H1 (cell line): ENCODE measurements at regions not wholly inside any gene's neighbourhood (a gene's known extent, or its start where the extent isn't known, plus 50 kb on each side); places are given as distances from the start of the nearest gene placed in this dataset.

Experiments used
- CTCF ChIA-PET: fragments of 300-600 bp; sonication (Branson Sonifier 250); formaldehyde crosslinking; loops from one replicate; lab custom pipeline; 2021; ENCODE audit not compliant: partially characterized antibody; lab: Charles Lee
- POLR2A ChIA-PET: fragments of 300-600 bp; sonication (Branson Sonifier 250); formaldehyde crosslinking; loops from one replicate; lab custom pipeline; 2021; ENCODE audit warnings: inconsistent platforms; ENCODE audit not compliant: partially characterized antibody; lab: Charles Lee
- DNase-seq, 2 experiments: peaks; one replicate each; pipeline versions ENCODE4 v3.0.0 to v3.0.0-alpha.2; 2010 to 2022; ENCODE audit warnings: low spot score in 2 of 2, low read depth in 1 of 2, mixed read lengths in 1 of 2
- FAIRE-seq: peaks from 2 replicates; lab custom pipeline; 2011; peaks lifted over from hg19 to GRCh38; lab: Jason Lieb, UNC
- H2AFZ ChIP-seq: 2 replicates; pipeline ENCODE4 v1.8.1; 2012; ENCODE audit warnings: low read length, inconsistent platforms
- H2AK5ac ChIP-seq: 2 replicates; pipeline ENCODE4 v1.6.1; 2013; ENCODE audit warnings: low read depth, low read length
- H2BK120ac ChIP-seq: replicated peaks from 2 replicates; pipeline ENCODE3; 2013; ENCODE audit warnings: low read depth, low read length, inconsistent platforms
- H2BK12ac ChIP-seq: 2 replicates; pipeline ENCODE4 v1.6.1; 2013; ENCODE audit warnings: low read depth, low read length
- H2BK15ac ChIP-seq: 2 replicates; pipeline ENCODE4 v1.6.1; 2013; ENCODE audit warnings: low read length
- H2BK20ac ChIP-seq: 2 replicates; pipeline ENCODE4 v1.6.1; 2013; ENCODE audit warnings: low read length
- H2BK5ac ChIP-seq: 2 replicates; pipeline ENCODE4 v1.6.1; 2013; ENCODE audit warnings: low read depth, low read length
- H3K14ac ChIP-seq: 2 replicates; pipeline ENCODE4 v1.6.1; 2013; ENCODE audit warnings: inconsistent platforms; ENCODE audit not compliant: insufficient read length
- H3K18ac ChIP-seq: 2 replicates; pipeline ENCODE4 v1.6.1; 2013; ENCODE audit warnings: low read length; ENCODE audit errors: extremely low read depth
- H3K23ac ChIP-seq: 2 replicates; pipeline ENCODE4 v1.6.1; 2013; ENCODE audit warnings: inconsistent platforms; ENCODE audit not compliant: insufficient read length
- H3K23me2 ChIP-seq: 2 replicates; pipeline ENCODE4 v1.6.1; 2013; ENCODE audit warnings: low read depth, low read length
- H3K27ac ChIP-seq: 2 replicates; pipeline ENCODE4 v1.6.1; 2011; ENCODE audit warnings: low read depth, low read length, inconsistent platforms
- H3K27me3 ChIP-seq, 4 experiments: replicated peaks in 1 of 4; 1 replicate in 1 of 4; 2 replicates in 3 of 4; pipeline versions ENCODE4 v1.6.1 to v1.8.1; 2011 to 2013; ENCODE audit warnings: low read length in 3 of 4, mild to moderate bottlenecking in 3 of 4, inconsistent platforms in 2 of 4, mixed read lengths in 2 of 4, moderate library complexity in 1 of 4; ENCODE audit not compliant: control insufficient read depth in 3 of 4, insufficient read depth in 3 of 4; ENCODE audit errors: extremely low read depth in 1 of 4
- H3K36me3 ChIP-seq, 4 experiments: 2 replicates each; pipeline versions ENCODE4 v1.6.1 to v1.8.1; 2011 to 2013; ENCODE audit warnings: mild to moderate bottlenecking in 4 of 4, low read length in 3 of 4, moderate library complexity in 2 of 4, control low read depth in 1 of 4, inconsistent platforms in 1 of 4; ENCODE audit not compliant: insufficient read depth in 4 of 4, control insufficient read depth in 2 of 4
- H3K4ac ChIP-seq: replicated peaks from 2 replicates; pipeline ENCODE3; 2013; ENCODE audit warnings: low read length, low read depth, mixed read lengths, inconsistent platforms; ENCODE audit not compliant: insufficient read length
- H3K4me1 ChIP-seq, 4 experiments: replicated peaks in 1 of 4; 1 replicate in 1 of 4; 2 replicates in 3 of 4; pipeline versions ENCODE4 v1.6.1 to v1.8.1; 2011 to 2013; ENCODE audit warnings: low read length in 3 of 4, inconsistent platforms in 2 of 4, mixed read lengths in 1 of 4; ENCODE audit not compliant: insufficient read depth in 4 of 4, control insufficient read depth in 3 of 4
- H3K4me2 ChIP-seq, 2 experiments: 2 replicates each; pipeline versions ENCODE4 v1.6.1 to v1.8.1; 2011 to 2013; ENCODE audit warnings: low read depth in 2 of 2, low read length in 2 of 2, control low read depth in 1 of 2, inconsistent platforms in 1 of 2, mild to moderate bottlenecking in 1 of 2; ENCODE audit not compliant: insufficient read depth in 1 of 2
- H3K4me3 ChIP-seq, 4 experiments: fragments of 200-600, 300-600 bp in 1 of 4; sonication (generic), shearing (Covaris generic), sonication (Bioruptor Twin) in 1 of 4; 2 replicates each; pipeline versions ENCODE4 v1.5.1 to v1.8.1; 2011 to 2016; ENCODE audit warnings: low read length in 4 of 4, low read depth in 3 of 4, control low read depth in 2 of 4, inconsistent platforms in 2 of 4, mild to moderate bottlenecking in 2 of 4, mixed read lengths in 1 of 4, moderate library complexity in 1 of 4; ENCODE audit not compliant: insufficient read depth in 2 of 4; ENCODE audit errors: extremely low read depth in 1 of 4
- H3K56ac ChIP-seq: replicated peaks from 2 replicates; pipeline ENCODE3; 2013; ENCODE audit warnings: low read depth, mild to moderate bottlenecking, mixed read lengths, low read length, inconsistent platforms; ENCODE audit not compliant: insufficient read length
- H3K79me1 ChIP-seq: 2 replicates; pipeline ENCODE4 v1.6.1; 2013; ENCODE audit warnings: low read depth, low read length, control low read depth
- H3K79me2 ChIP-seq, 2 experiments: 2 replicates each; pipeline versions ENCODE4 v1.6.1 to v1.8.1; 2012 to 2013; ENCODE audit warnings: low read length in 2 of 2, mild to moderate bottlenecking in 2 of 2, inconsistent platforms in 1 of 2; ENCODE audit not compliant: insufficient read depth in 2 of 2, control insufficient read depth in 1 of 2
- H3K9ac ChIP-seq, 4 experiments: replicated peaks in 1 of 4; 1 replicate in 1 of 4; 2 replicates in 3 of 4; pipeline versions ENCODE4 v1.6.1 to v1.8.1; 2011 to 2013; ENCODE audit warnings: low read depth in 3 of 4, low read length in 3 of 4, control low read depth in 2 of 4, mild to moderate bottlenecking in 2 of 4, moderate library complexity in 2 of 4, inconsistent platforms in 1 of 4; ENCODE audit errors: extremely low read depth in 1 of 4
- H3K9me3 ChIP-seq, 2 experiments: 2 replicates each; pipeline versions ENCODE4 v1.6.1 to v1.8.1; 2012 to 2013; ENCODE audit warnings: mild to moderate bottlenecking in 2 of 2, moderate library complexity in 2 of 2, control low read depth in 1 of 2, inconsistent platforms in 1 of 2, low read depth in 1 of 2, low read length in 1 of 2, mixed read lengths in 1 of 2; ENCODE audit not compliant: insufficient read depth in 2 of 2
- H4K20me1 ChIP-seq, 2 experiments: replicated peaks in 1 of 2; 2 replicates each; pipeline versions ENCODE3 to v1.8.1; 2011 to 2013; ENCODE audit warnings: inconsistent platforms in 2 of 2, low read length in 2 of 2, mild to moderate bottlenecking in 1 of 2; ENCODE audit not compliant: insufficient read depth in 2 of 2, control insufficient read depth in 1 of 2
- H4K5ac ChIP-seq: 2 replicates; pipeline ENCODE4 v1.6.1; 2013; ENCODE audit warnings: low read length, low read depth, mixed read lengths, inconsistent platforms; ENCODE audit not compliant: insufficient read length
- H4K8ac ChIP-seq: 2 replicates; pipeline ENCODE4 v1.8.0; 2013; ENCODE audit warnings: mild to moderate bottlenecking, moderate library complexity, low read length, inconsistent platforms; ENCODE audit not compliant: insufficient read depth; ENCODE audit errors: extremely low read depth
- H4K91ac ChIP-seq: replicated peaks from 2 replicates; pipeline ENCODE3; 2013; ENCODE audit warnings: low read length, mixed read lengths, inconsistent platforms; ENCODE audit not compliant: insufficient read length
- CBX5 ChIP-seq: fragments of 300-800, 300-1000 bp; sonication (generic); IDR thresholded peaks from 2 replicates; pipeline ENCODE4 v1.7.1; 2016; ENCODE audit warnings: antibody characterized with exemption, low read length, low read depth
- RFX5 ChIP-seq: IDR thresholded peaks from 2 replicates; pipeline ENCODE4 v1.6.1; 2011; ENCODE audit warnings: low read depth, low read length, improper control_type of control experiment, borderline replicate concordance
- WGBS, 2 experiments: shearing (Covaris generic) in 1 of 2; methylation state at CpG; one replicate each; pipeline versions ENCODE4 v1.1.6 to v1.1.7; 2013 to 2015; ENCODE audit warnings: low lambda C conversion rate in 2 of 2, mixed read lengths in 2 of 2, inconsistent platforms in 1 of 2, low coverage in 1 of 2, missing lambda C conversion rate in 1 of 2; ENCODE audit not compliant: insufficient replicate concordance in 2 of 2, insufficient coverage in 1 of 2, insufficient read length in 1 of 2; ENCODE audit errors: extremely low coverage in 1 of 2, missing lambda C conversion rate in 1 of 2; 5-methylcytosine and 5-hydroxymethylcytosine counted together

GRCh38 chr12:92045852-92046251, 99.8 kb downstream of the BTG1 start:
- Histone ChIP-seq H2BK12ac (no peak overlapping the region), H2AFZ (no peak overlapping the region)
- TF ChIP-seq RFX5 (no peak), CBX5 (no peak)
- TF ChIP-seq, all 59 proteins: peak for 0
- no peak overlapping the region for H2BK120ac ChIP-seq
- H3K4me3 ChIP-seq, result no peak overlapping the region
- H3K4me2 ChIP-seq, result no peak overlapping the region
- POLR2A ChIA-PET, result no interaction called here
- H3K9ac ChIP-seq, result no peak overlapping the region
- DNase-seq (no peak), FAIRE-seq (no peak)
- H3K18ac ChIP-seq, result no peak overlapping the region
- H3K23me2 ChIP-seq, result no peaks in the 10 kb centered on the region
- no peak overlapping the region for H2BK5ac ChIP-seq
- H2BK15ac ChIP-seq, result no peak overlapping the region
- no peak overlapping the region for H3K23ac ChIP-seq
- H4K5ac ChIP-seq, result no peak overlapping the region
- H3K27ac ChIP-seq, result no peak overlapping the region
- CTCF ChIA-PET, result no interaction called here
- H2AK5ac ChIP-seq, result no peak overlapping the region
- H3K27me3 ChIP-seq, result no peaks in the 10 kb centered on the region
- no peak overlapping the region for H4K8ac ChIP-seq
- H3K79me1 ChIP-seq, result no peaks in the 10 kb centered on the region
- 0 out of 4 replicates have a peak, but pooled peaks cover 0 to 2% of the 10 kb centered on the region in 2 experiments for H3K9me3 ChIP-seq
- no peaks in the 10 kb centered on the region for H4K20me1 ChIP-seq
- no peak overlapping the region for H3K4ac ChIP-seq
- H3K14ac ChIP-seq, result no peak overlapping the region
- no peak overlapping the region for H4K91ac ChIP-seq
- H3K79me2 ChIP-seq, result no peaks in the 10 kb centered on the region
- no peaks in the 10 kb centered on the region for H3K36me3 ChIP-seq
- no peaks in the 10 kb centered on the region for H3K4me1 ChIP-seq
- H2BK20ac ChIP-seq, result no peak overlapping the region
- no peak overlapping the region for H3K56ac ChIP-seq
- 82% methylated on average over 2 of the region's 2 CpGs; no CpG with 5 or more reads in 1 of the 2 experiments for WGBS, 2 experiments
